HuH-7 (cell line): ENCODE measurements at regions not wholly inside any gene's neighbourhood (a gene's known extent, or its start where the extent isn't known, plus 50 kb on each side); places are given as distances from the start of the nearest gene placed in this dataset.

ENCODE experiments used
- DNase-seq: peaks from one replicate; pipeline ENCODE4 v3.0.0; 2011; ENCODE audit warnings: low spot score

GRCh38 chr10:44326474-44327030, 58.3 kb downstream of the CXCL12 start:
- no peak for DNase-seq

GRCh38 chr10:44325596-44326307, 59.1 kb downstream of the CXCL12 start:
- DNase-seq = no peak

DNA sequence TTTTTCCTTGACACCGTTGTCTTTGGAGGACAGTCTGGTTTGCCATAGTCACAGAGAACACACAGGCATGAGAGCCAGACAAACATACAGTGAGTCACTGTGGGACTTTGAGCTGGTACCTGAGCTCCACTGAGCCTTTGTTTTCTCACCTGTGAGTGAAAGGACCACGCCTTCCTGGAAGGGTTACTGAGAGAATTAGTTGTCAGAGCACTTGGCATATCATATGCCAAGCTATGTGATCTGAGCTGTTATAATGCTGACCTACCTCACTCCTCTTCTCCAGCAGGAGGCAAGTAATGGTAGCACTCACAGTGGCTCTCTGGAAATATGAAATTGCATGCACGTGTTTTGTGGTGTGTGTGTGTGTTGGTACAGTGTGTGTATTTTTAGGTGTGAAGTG, 59.7 kb downstream of the CXCL12 start:
- no peak for DNase-seq

DNA sequence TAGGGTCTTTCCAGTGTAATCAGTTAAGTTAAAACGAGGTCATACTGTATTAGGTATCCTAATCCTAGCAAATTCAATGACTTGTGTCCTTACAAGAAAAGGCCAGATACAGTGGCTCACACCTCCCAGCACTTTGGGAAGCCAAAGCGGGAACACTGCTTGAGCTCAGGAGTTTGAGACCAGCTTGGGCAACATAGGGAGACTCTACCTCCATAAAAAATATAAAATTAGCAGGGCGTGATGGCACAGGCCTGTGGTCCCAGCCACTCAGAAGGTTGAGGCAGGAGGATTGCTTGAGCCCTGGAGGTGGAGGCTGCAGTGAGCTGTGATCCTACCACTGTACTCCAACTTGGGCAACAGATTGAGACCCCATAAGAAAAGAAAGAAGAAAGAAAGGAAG, 61.1 kb downstream of the CXCL12 start:
- DNase-seq = no peak

- no peak for DNase-seq
Measured at GRCh38 chr10:44322137-44322536, 62.8 kb downstream of the CXCL12 start.

DNA sequence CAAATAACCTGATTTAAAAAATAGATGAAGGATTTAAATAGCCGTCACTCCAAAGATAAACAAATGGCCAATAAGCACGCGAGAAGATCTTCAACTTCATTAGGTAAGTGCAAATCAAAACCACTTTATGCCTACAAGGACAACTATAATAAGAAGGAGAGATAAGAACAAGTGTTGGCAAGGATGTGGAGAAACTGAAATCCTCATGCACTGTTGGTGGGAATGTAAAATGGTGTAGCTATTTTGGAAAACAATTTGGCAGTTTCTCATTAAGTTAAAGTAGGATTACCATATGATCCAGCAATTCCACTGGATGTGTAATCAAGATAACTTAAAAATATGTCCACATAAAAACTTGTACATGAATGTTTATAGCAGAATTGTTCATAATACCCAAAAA, 64.1 kb downstream of the CXCL12 start:
- no peak for DNase-seq

- DNase-seq = no peak
Measured at GRCh38 chr10:44317856-44318255, 67.0 kb downstream of the CXCL12 start.

- no peak for DNase-seq
Measured at GRCh38 chr10:44316922-44317215, 68.0 kb downstream of the CXCL12 start.

DNA sequence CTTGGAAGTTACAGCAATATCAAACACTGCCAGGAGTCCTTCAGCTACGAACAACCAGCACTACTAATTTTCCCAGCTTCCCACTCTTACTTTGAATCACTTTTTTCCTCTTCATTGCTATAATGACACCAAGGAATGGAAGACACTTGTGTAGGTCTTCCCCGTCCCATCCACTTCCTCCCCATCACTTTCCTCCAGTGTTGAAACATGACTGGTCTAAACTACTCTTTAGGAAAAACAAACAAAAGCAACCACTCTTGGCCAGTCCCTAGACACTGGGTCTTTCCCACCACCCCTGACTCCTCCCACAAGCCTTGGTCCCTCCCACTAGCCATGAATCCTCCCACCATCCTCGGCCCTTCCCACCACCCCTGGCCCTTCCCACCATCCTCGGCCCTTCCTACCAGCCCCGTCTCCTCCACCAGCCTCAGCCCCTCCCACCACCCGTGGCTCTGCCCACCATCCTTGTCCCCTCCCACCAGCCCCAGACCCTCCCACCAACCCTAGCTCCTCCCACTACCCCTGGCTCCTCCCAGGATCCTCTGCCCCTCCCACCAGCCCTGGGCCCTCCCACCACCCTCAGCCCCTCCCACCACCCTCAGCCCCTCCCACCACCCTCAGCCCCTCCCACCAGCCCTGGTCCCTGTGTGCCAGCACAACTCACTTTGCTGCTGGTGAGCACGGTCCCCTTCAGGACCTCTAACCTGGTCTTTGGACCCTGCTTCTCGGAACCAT, 68.5 kb downstream of the CXCL12 start:
- DNase-seq = no peak

GRCh38 chr10:44314802-44315460, 70.0 kb downstream of the CXCL12 start:
- DNase-seq = no peak

DNA sequence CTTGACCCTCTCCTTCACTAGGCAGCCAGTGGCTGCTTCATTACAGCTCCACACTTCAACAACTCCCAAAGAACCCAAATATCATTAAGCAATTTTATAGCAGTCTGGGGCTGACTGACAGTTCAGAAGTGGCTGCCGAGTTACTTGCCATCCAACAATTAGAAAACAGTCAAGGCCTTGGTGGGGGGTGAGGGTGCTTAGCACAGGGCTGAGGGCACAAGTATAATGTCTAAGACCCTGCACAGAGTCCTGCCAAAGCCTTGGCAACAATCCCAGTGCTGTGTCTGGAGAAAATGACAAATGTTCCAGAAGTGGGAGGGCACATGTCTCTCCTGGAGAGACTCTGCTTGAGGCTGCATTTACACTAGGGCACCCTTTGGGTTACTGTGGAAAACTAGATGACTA, 71.1 kb downstream of the CXCL12 start:
- no peak for DNase-seq

DNA sequence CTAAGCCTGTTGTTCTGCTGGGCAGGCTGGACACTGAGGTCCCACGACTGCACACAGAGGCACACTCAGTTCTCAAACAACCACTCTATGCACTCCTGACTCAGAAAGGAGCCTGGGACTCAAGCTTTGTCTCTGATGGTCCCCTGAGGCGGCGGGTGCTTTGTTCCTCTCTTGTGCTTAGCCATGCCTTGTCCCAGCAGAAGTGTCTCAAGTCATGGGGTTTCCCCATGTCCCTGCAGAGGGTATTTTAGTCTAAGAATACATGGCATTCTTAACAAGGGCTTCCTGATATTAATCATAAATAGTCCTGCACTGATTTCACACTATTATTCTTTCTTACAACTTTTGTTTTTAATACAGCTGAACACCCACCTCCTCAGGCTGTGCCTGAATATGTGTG, 72.5 kb downstream of the CXCL12 start:
- no peak for DNase-seq

DNA sequence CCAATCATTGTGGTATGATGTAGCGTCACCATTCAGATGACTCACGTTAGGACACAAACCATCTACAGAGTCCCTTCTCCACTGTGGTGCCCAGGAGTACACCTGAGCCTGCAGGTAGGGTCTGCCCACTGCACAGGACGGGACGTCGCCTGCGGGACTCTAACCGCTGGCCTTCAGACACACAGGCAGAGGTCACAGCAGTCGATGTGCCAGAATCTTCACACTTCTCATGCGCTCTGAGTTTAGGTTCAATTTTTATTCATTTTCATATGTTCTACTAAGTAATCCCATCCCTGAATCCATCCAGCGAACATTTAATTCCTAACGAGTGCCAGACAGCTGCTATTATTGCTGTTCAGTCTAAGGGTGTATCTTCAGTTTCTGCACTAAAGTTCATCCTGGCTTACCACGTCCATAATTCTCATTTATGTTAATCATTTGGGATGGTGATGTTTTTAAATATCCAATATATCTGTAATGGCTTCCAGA, 73.3 kb downstream of the CXCL12 start:
- DNase-seq = no peak

- peak; percentile 74 for DNase-seq
Measured at GRCh38 chr10:44310762-44311562, 73.9 kb downstream of the CXCL12 start.

DNA sequence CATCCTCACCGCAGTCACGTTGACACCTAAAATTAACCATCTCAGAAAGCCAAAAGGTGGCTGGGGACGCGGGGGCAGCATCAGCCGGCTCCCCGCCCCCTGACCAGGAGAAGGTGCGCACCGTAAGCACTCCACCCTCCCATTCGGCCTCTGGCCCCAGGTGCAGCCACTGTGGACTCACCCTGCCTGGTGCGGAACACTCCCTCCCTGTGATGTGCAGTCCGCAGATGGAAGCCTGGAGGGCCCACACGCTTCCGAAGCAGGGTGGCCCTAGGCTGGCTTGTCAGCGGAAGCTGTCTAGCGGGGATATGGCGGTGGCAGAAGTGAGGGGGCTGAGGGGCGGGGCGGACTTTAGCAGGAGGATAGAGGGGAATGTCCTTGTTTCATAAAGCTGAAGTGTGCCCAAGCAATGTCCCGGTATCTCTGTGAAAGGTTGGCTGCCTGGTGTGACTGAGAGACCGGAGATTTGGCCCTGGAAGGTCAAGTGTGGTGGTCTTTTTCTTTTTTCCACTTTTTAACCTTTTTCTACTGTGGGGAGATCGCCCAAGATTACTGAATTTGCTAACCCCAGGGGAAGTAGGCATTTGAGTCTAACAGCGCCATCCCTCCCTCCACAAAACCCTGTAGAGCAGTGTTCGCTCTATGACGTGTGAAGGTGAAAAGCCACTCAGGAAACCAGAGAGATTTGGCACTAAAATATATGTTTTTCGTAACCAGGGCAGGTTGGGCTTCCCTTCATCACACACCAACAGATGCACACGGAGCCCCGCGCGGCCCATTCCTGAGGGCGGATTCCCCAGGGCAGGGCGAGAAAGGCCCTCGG, 74.7 kb downstream of the CXCL12 start:
- no peak for DNase-seq

DNA sequence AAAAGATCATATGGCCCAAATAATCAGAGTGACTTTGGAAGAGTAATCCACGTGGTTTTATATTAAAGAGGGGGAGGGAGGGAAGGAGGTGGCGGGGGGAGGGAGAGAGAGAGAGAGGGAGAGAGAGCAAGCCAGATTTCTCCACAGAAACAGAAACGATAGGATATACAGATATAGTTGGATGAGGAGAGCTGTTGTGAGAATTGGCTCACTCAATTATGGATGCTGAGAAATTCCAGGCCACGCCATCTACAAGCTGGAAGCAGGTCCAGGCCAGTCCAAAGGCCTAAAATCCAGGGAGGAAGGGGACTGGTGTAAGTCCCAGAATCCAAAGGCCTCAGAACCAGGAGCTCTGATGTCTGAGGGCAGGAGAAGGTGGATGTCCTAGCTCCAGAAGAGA, 75.5 kb downstream of the CXCL12 start:
- DNase-seq = no peak

- no peak for DNase-seq
Measured at GRCh38 chr10:44308935-44309334, 76.0 kb downstream of the CXCL12 start.

GRCh38 chr10:44307691-44308090, 77.2 kb downstream of the CXCL12 start:
- DNase-seq = no peak

DNA sequence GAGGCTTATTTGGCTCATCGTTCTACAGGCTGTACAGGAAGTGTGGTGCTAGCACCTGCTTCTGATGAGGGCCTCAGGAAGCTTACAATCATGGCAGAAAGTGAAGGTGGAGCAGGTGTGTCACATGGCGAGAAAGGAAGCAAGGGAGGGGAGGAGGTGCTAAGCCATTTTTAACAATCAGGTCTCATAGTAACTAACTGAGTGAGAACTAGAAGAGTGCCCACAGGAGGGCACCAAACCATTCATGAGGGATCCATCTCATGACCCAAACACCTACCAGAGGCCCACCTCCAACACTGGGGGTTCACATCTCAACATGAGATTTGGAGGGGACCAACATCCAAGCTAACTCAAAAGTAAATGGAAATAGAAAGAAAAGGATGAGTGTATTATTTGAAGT, 78.1 kb downstream of the CXCL12 start:
- no peak for DNase-seq

- no peak for DNase-seq
Measured at GRCh38 chr10:44306147-44306710, 78.7 kb downstream of the CXCL12 start.

GRCh38 chr10:44301781-44302355, 83.0 kb downstream of the CXCL12 start:
- DNase-seq = no peak
